Gastroesophageal sphincter (tissue), 3 donors: ENCODE measurements at regions not wholly inside any gene's neighbourhood (a gene's known extent, or its start where the extent isn't known, plus 50 kb on each side); places are given as distances from the start of the nearest gene placed in this dataset.

Experiments
- CTCF ChIP-seq, 4 experiments: fragments of 200-600 bp in 2 of 4; fragments of 450-650 bp in 2 of 4; sonication (generic) in 1 of 4; IDR thresholded peaks; one replicate each; pipeline ENCODE4 v1.5.1; 2017 to 2019; ENCODE audit warnings: antibody characterized with exemption in 4 of 4, mild to moderate bottlenecking in 2 of 4, moderate library complexity in 2 of 4
- EP300 ChIP-seq: sonication (generic); formaldehyde crosslinking; IDR thresholded peaks from one replicate; pipeline ENCODE4 v1.6.1; 2017; ENCODE audit warnings: antibody characterized with exemption, mild to moderate bottlenecking
- POLR2A ChIP-seq, 2 donors: fragments of 450-650 bp; IDR thresholded peaks; one replicate each; pipeline ENCODE4 v1.6.1; 2017; ENCODE audit warnings: antibody characterized with exemption in 2 of 2, mild to moderate bottlenecking in 2 of 2, moderate library complexity in 1 of 2
- POLR2AphosphoS5 ChIP-seq: sonication (generic); formaldehyde crosslinking; IDR thresholded peaks from one replicate; pipeline ENCODE4 v1.6.1; 2017; ENCODE audit warnings: antibody characterized with exemption

DNA sequence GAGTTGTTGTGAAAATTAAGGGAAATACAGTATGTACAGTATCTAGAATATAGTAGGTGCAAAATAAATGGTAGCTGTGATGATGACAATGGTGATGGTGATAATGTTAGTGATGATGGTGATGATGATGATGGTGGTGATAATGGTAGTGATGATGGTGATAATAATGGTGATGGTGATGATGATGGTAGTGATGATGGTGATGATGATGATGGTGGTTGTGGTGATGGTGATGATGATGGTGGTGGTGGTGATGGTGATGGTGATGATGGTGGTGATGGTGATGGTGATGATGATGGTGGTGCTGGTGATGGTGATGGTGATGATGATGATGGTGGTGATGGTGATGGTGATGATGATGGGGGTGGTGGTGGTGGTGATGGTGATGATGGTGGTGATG lies 91.3 kb upstream of the FOXF1 start:
- TF ChIP-seq CTCF (IDR thresholded peaks at IDR 0.05) (no peak), EP300 (no peak), POLR2A (IDR thresholded peaks at IDR 0.05) (no peak), POLR2AphosphoS5 (no peak)
